Naive B cell (primary cell): ENCODE measurements at regions not wholly inside any gene's neighbourhood (a gene's known extent, or its start where the extent isn't known, plus 50 kb on each side); places are given as distances from the start of the nearest gene placed in this dataset.
A peak's percentile ranks its signal among the peaks of the same experiment; 100 is the strongest.
"Not testable (repeated sequence)": the region's sequence is repeated elsewhere in the genome, so short reads cannot be mapped to it uniquely, and the experiment has no call there.

Experiments used
- ATAC-seq, 2 donors: fragments of 150-1000 bp; cut with Tn5 transposase; 2 replicates each; pipeline ENCODE4 v1.10.0; 2021; ENCODE audit warnings: low read depth in 2 of 2, mild to moderate bottlenecking in 2 of 2, moderate library complexity in 2 of 2
- DNase-seq: peaks from one replicate; pipeline ENCODE4 v3.0.0; 2022
- H3K27ac Mint-ChIP-seq, 6 donors: one replicate each; pipeline ENCODE4 v1.8.0; 2020 to 2022; ENCODE audit warnings: mild to moderate bottlenecking in 6 of 6, mixed read lengths in 6 of 6, moderate library complexity in 5 of 6, inconsistent platforms in 2 of 6
- H3K27me3 Mint-ChIP-seq, 3 donors: one replicate each; pipeline ENCODE4 v1.8.0; 2021 to 2022; ENCODE audit warnings: mixed read lengths in 3 of 3, mild to moderate bottlenecking in 1 of 3
- H3K36me3 Mint-ChIP-seq, 2 donors: one replicate each; pipeline ENCODE4 v1.8.0; 2020 to 2022; ENCODE audit warnings: mixed read lengths in 2 of 2, inconsistent platforms in 1 of 2, mild to moderate bottlenecking in 1 of 2
- H3K4me1 Mint-ChIP-seq, 3 donors: one replicate each; pipeline ENCODE4 v1.8.0; 2020 to 2022; ENCODE audit warnings: mixed read lengths in 3 of 3, inconsistent platforms in 1 of 3, mild to moderate bottlenecking in 1 of 3, moderate library complexity in 1 of 3
- H3K4me3 Mint-ChIP-seq, 8 donors: one replicate each; pipeline ENCODE4 v1.8.0; 2020 to 2022; ENCODE audit warnings: mild to moderate bottlenecking in 8 of 8, mixed read lengths in 8 of 8, moderate library complexity in 8 of 8, inconsistent platforms in 2 of 8
- H3K9me3 Mint-ChIP-seq, 7 donors: one replicate each; pipeline ENCODE4 v1.8.0; 2020 to 2022; ENCODE audit warnings: mixed read lengths in 7 of 7, mild to moderate bottlenecking in 5 of 7, inconsistent platforms in 2 of 7, moderate library complexity in 1 of 7

DNA sequence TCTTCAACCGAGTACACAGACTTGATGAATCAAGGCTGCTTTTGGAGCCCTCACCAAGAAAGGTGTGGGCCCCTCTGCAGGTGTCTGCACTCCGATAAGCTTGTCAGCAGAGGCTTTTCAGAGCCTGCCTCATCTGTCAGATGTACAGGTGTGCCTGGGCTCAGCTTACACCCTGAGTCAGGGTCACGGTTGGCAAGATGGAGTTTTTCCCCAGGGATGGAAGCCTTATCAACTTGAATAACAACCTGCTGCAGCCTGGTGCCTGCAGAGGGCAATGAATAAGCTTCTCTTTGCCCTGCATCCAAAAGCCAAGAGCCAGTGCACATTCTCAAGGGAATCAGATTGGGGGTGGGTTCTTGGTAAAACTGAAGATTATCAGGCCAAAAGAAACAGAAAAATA lies 427.1 kb downstream of the CD83 start:
- no peaks in the 10 kb centered on the region for H3K9me3 Mint-ChIP-seq

DNA sequence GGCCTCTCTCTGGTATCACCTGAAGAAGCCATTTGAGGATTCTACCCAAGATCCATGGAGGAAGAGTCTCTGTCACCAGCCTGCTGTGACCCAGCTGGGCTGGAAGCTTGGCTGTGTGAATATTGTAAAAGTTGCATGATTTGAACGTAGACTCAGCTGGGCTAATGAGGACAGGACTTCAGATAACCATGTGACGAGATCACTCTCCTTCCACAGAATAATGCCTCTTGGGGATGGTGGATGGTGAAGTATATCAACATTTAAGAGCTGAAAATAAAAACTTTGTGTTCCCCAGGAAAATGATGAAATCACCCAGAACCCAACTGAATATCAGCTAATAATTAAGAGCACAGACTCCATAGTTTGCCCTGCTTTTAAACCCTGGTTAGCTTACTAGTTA lies 427.9 kb downstream of the CD83 start:
- peaks cover 0 to 5% of the 10 kb centered on the region in 2 donors for H3K36me3 Mint-ChIP-seq
- DNase-seq (no peak), ATAC-seq (no peak)
- peaks cover 24 to 46% (median 32%) of the 10 kb centered on the region in 3 donors for H3K4me1 Mint-ChIP-seq
- no peak overlapping the region for H3K4me3 Mint-ChIP-seq
- H3K9me3 Mint-ChIP-seq: no peaks in the 10 kb centered on the region
- H3K27ac Mint-ChIP-seq: peak overlapping the region in 2 of 6 donors; percentile 1 to 61
- no peaks in the 10 kb centered on the region for H3K27me3 Mint-ChIP-seq

More for the DNA sequence above, 427.1 kb downstream of the CD83 start:
- Mint-ChIP-seq H3K4me1 (peaks cover 22 to 42% (median 32%) of the 10 kb centered on the region in 3 donors), H3K4me3 (no peak overlapping the region), H3K27me3 (no peaks in the 10 kb centered on the region), H3K27ac (peak overlapping the region in 1 of 6 donors; percentile 75), H3K36me3 (peaks cover 0 to 5% of the 10 kb centered on the region in 2 donors)
- ATAC-seq: no peak
- no peak for DNase-seq

DNA sequence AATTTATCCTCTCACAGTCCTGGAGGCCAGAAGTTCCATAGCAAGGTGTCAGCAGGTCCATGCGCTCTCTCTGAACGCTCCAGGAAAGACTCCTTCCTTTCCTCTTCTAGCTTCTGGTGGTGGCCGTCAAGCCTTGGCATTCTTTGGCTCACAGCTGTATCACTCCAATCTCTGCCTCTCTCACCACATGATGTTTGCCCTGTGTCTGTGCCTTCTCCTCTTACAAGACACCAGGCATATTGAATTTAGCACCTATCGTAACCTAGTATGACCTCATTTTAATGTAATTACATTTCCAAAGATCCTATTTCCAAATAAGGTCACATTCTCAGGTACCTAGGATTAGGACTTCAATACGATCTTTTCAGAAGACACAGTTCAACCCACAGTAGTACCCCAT lies 428.5 kb downstream of the CD83 start:
- Mint-ChIP-seq H3K4me3 (no peak overlapping the region), H3K27me3 (no peaks in the 10 kb centered on the region), H3K4me1 (peaks cover 24 to 50% (median 32%) of the 10 kb centered on the region in 3 donors), H3K36me3 (peaks cover 0 to 5% of the 10 kb centered on the region in 2 donors), H3K9me3 (no peaks in the 10 kb centered on the region), H3K27ac (peak overlapping the region in 4 of 6 donors; percentile 1 to 61 (median 12))
- no peak for DNase-seq
- ATAC-seq: no peak

DNA sequence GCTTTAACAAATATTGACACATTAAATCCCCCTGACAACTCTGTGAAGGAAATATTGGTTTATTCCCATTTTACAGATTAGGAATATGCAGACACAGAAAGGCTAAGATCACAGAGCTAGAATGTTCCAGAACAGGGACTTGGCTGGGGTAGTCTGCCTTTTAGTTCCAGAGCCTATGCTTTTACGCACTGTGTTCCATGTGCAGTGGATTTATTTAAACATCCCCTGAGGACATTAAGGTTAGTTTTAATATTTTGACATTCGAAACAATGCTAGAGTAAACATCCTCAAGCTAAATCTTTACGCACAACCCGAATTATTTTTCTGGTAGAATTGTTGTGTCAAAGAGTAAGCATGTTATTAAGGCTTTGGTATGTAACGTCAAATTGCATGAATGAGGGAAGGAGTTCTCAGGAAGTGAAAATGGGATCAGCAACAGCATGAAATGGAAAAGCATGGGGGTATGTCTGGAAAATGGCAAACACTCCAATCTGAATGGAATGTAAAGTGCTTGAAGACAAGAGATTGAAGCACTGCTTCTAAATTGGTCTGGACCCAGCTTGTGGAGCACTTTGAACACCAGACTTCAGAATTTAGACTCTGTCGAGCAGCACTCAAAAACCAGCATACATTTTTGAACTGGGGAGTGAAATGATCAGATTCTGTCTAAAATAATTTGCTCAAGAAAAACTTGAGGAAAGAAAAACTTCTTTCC lies 429.9 kb downstream of the CD83 start:
- peaks cover 19 to 36% (median 20%) of the 10 kb centered on the region in 3 donors for H3K4me1 Mint-ChIP-seq
- no peak for ATAC-seq
- H3K36me3 Mint-ChIP-seq: peaks cover 0 to 5% of the 10 kb centered on the region in 2 donors
- no peak overlapping the region for H3K4me3 Mint-ChIP-seq
- no peak for DNase-seq
- H3K27me3 Mint-ChIP-seq: no peaks in the 10 kb centered on the region
- H3K9me3 Mint-ChIP-seq: no peaks in the 10 kb centered on the region
- no peak overlapping the region for H3K27ac Mint-ChIP-seq

DNA sequence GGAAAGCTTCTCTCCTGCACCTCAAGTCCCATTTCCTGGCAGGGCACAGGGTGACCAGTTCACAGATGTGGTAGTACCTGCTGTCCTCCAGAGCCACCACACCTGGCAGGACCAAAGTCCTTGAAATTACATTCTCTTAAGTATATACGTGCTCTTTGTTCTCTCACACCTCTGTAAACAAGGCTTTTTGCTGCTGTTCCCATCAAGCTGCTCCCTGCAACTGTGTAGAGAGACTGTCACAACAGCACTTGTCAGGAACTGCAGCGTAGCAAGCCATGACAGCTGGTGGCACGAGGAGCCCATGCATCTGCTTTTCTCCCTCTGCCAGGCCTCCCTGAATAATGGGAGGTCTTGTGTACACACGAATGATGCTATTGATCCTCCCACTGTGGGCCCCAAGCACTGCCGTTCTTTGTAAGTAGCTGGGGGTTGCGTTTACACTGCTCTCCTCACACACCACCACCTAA lies 431.8 kb downstream of the CD83 start:
- no peak for DNase-seq
- ATAC-seq: no peak
- peak overlapping the region in 1 of 8 donors; percentile 55 for H3K4me3 Mint-ChIP-seq
- H3K27me3 Mint-ChIP-seq: no peaks in the 10 kb centered on the region
- peaks cover 6 to 17% (median 9%) of the 10 kb centered on the region in 3 donors for H3K4me1 Mint-ChIP-seq
- H3K27ac Mint-ChIP-seq: peak overlapping the region in 1 of 6 donors; percentile 34
- H3K36me3 Mint-ChIP-seq: peaks cover 0 to 5% of the 10 kb centered on the region in 2 donors
- no peaks in the 10 kb centered on the region for H3K9me3 Mint-ChIP-seq

DNA sequence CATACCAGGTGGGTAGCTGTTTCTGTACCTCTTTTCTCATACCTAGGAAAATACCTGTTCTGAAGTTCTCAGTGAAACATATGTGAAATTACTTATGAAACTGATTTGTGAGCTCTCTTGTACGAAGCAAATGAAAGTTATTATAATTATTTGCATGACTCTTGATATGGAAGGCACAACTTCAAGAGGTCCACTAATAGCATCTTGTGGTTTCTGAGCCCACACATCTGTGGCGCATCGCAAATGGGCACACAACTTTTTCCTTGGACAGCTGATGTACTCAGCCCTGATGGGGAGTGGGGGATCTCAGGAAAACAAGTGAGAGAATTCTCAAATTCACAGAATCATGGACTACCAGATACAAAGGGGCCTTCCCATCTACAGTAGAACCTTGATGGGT lies 432.3 kb downstream of the CD83 start:
- no peak for ATAC-seq

DNA sequence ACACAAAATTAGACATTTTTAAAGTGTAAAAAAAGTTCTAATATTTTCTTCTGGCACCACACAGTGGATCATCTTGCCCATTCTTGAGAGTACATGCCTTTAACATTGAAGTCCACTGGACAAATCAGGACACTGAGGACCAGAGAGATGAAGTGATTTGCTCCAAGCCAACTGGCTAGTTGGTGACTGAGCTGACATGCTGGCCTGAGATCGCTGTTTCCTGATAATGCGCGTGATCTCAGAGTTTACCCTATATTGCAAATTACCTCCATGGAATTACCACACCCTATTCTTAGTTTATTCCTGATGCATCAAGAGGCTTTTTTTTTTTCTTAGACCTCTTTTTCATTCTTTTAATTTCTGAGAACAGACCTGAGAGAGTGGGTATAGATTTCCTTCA lies 432.8 kb downstream of the CD83 start:
- Mint-ChIP-seq H3K27ac (peak overlapping the region in 1 of 6 donors; percentile 44), H3K36me3 (peaks cover 0 to 5% of the 10 kb centered on the region in 2 donors), H3K27me3 (no peaks in the 10 kb centered on the region), H3K4me1 (peaks cover 5 to 16% (median 10%) of the 10 kb centered on the region in 3 donors), H3K9me3 (no peaks in the 10 kb centered on the region), H3K4me3 (no peak overlapping the region)
- no peak for DNase-seq
- no peak for ATAC-seq

More for the DNA sequence above, 432.3 kb downstream of the CD83 start:
- Mint-ChIP-seq H3K27me3 (no peaks in the 10 kb centered on the region), H3K27ac (no peak overlapping the region), H3K9me3 (no peaks in the 10 kb centered on the region), H3K36me3 (peaks cover 0 to 5% of the 10 kb centered on the region in 2 donors), H3K4me3 (peak overlapping the region in 1 of 8 donors; percentile 40), H3K4me1 (peaks cover under 1 to 12% (median 9%) of the 10 kb centered on the region in 3 donors)
- DNase-seq: no peak

DNA sequence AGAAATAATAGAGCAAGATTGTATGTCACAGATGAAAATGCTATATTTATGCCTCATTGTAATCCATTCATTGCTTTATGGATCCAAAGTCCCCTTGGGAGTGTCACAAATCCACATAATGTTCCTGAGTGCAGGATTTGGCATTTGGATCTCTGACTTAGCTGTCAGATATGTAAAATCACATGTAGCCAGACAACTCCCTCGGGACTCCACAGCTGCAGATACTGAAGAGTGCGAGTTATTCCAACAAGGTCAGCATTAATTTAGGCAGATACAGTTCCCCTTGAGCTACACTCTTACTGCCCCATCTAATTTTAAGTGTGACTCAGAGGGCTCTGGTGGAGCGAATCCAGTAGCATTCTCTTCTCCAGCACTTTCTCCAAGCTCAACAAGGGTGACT lies 433.2 kb downstream of the CD83 start:
- DNase-seq (no peak), ATAC-seq (no peak)
- no peaks in the 10 kb centered on the region for H3K9me3 Mint-ChIP-seq

DNA sequence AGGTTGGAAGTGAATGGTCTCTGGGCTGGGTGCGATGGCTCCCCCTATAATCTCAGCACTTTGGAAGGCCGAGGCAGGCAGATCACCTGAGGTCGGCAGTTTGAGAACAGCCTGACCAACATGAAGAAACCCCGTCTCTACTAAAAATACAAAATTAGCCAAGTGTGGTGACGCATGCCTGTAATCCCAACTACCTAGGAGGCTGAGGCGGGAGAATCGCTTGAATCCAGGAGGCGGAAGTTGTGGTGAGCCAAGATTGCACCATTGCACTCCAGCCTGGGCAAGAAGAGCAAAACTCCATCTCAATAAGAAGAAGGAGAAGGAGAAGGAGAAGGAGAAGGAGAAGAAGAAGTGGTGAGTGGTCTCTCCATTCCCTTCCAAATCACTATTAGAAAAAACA lies 434.0 kb downstream of the CD83 start:
- not testable (repeated sequence) for H3K9me3 Mint-ChIP-seq, H3K36me3 Mint-ChIP-seq, H3K4me3 Mint-ChIP-seq, ATAC-seq, H3K27me3 Mint-ChIP-seq, DNase-seq
- Mint-ChIP-seq H3K4me1 (peaks cover 14 to 25% (median 18%) of the 10 kb centered on the region in 3 donors), H3K27ac (peak overlapping the region in 1 of 6 donors; percentile 87)

More for the DNA sequence above, 433.2 kb downstream of the CD83 start:
- peak overlapping the region in 1 of 8 donors; percentile 23 for H3K4me3 Mint-ChIP-seq
- peaks cover 9 to 20% (median 14%) of the 10 kb centered on the region in 3 donors for H3K4me1 Mint-ChIP-seq
- no peaks in the 10 kb centered on the region for H3K27me3 Mint-ChIP-seq
- no peak overlapping the region for H3K27ac Mint-ChIP-seq
- H3K36me3 Mint-ChIP-seq: peaks cover 0 to 5% of the 10 kb centered on the region in 2 donors

DNA sequence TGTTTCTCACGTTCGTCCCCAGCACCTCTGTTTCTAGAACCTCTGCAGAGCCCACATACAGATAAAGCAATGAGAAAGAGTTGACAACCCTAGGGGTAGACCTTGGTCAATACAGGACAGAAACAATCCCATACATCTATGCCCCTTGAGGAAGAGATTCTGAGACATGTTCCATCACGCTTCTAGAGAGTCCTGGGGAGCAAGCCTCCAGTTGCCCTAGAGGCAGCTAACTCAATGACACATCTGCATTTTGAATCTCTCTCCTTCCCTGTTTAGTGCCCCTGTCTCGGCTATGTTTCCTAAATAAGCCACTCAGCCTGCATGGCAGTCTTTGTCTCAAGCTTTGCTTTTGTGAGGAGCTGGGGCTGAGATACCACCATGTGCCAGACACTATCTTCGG lies 435.3 kb downstream of the CD83 start:
- H3K27ac Mint-ChIP-seq: peak overlapping the region in 2 of 6 donors; percentile 6 to 23
- no peaks in the 10 kb centered on the region for H3K27me3 Mint-ChIP-seq
- no peak for ATAC-seq

DNA sequence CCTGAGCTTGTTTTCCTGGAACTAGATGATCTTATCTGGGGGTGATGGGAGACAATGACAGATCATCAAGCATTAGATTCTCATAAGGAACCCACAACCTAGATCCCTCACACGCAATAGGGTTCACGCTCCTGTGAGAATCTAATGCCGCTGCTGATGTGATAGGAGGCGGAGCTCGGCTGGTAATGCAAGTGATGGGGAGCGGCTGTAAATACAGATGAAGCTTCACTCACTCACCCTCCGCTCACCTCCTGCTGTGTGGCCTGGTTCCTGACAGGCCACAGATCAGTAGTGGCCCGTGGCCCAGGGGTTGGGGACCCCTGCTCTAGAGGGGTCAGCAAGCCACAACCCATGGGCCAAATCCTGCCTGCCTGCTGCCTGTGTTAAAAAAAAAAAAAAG lies 435.9 kb downstream of the CD83 start:
- Mint-ChIP-seq H3K36me3 (no peaks in the 10 kb centered on the region), H3K4me3 (no peak overlapping the region), H3K27me3 (no peaks in the 10 kb centered on the region), H3K9me3 (no peaks in the 10 kb centered on the region), H3K27ac (peak overlapping the region in 2 of 6 donors; percentile 19 to 74), H3K4me1 (peaks cover 14 to 25% (median 18%) of the 10 kb centered on the region in 3 donors)
- DNase-seq: no peak
- ATAC-seq: no peak

More for the DNA sequence above, 435.3 kb downstream of the CD83 start:
- H3K9me3 Mint-ChIP-seq: no peaks in the 10 kb centered on the region
- no peak for DNase-seq
- H3K36me3 Mint-ChIP-seq: no peaks in the 10 kb centered on the region
- H3K4me3 Mint-ChIP-seq: no peak overlapping the region
- peaks cover 14 to 25% (median 18%) of the 10 kb centered on the region in 3 donors for H3K4me1 Mint-ChIP-seq

DNA sequence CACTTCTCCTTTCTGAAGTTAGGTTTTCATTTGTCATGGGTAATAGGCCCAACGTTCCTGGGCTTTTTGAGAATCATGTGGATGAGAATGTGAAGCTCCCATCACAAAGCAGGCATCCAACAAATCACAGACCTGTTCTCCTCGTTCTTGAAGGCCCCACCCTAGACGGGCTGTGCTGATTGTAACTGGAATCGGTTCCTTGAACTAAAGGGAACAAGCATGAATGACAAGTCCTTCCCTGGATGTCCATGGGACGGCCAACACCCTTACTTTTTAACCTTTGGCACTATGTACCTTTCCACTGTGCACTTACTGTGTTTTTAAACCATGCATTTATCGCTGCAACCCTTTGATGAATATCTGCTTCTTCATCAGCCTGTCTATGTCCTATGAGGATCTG lies 438.2 kb downstream of the CD83 start:
- Mint-ChIP-seq H3K27me3 (no peaks in the 10 kb centered on the region), H3K4me1 (peaks cover 13 to 23% (median 14%) of the 10 kb centered on the region in 3 donors), H3K27ac (peak overlapping the region in 3 of 6 donors; percentile 6 to 43 (median 22)), H3K36me3 (peaks cover 0 to 5% of the 10 kb centered on the region in 2 donors), H3K4me3 (no peak overlapping the region), H3K9me3 (peaks cover 0 to under 1% (median 0%) of the 10 kb centered on the region in 7 donors)
- ATAC-seq: no peak
- no peak for DNase-seq

DNA sequence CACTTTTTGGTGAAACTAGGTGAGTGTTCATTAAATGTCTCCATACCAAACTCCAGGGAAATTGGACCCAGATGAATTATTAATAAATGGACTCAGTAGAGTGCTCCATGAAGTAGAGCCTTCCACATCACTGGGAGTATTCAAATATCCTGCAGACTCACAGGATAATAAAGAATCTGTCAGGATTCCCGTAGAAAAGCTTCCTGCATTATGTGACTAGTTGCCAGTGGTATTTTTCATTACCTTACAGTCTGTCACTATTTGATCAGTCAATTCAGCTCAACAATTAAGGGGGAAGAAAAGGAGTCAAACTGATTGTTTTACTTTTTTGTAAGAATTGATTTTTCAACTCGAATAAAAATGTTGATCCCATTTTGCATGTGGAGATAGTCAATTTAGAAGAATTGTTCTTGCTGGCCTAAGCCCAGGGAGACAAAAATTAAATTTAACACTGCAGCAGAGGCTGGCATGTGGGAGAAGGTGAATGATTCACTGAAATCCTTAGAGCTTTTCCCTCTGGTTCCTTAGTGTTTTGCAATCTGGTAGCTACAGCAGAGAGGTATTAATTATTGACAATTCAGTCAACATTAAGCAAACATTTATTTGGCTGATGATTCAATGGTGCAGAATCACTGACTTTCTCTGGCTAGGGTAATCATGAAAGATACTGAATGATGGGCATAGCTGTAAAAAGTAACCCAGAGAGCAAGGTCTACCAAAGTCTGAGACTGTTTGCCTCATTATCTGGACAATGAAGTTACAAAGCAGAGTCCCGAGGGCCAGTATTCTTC lies 442.4 kb downstream of the CD83 start:
- no peak for ATAC-seq
- Mint-ChIP-seq H3K4me3 (no peak overlapping the region), H3K9me3 (peaks cover 4 to 13% (median 7%) of the 10 kb centered on the region in 7 donors), H3K27me3 (no peaks in the 10 kb centered on the region), H3K27ac (peak overlapping the region in 1 of 6 donors; percentile 60), H3K36me3 (peaks cover 13 to 14% of the 10 kb centered on the region in 2 donors), H3K4me1 (peaks cover 13 to 34% (median 27%) of the 10 kb centered on the region in 3 donors)
- no peak for DNase-seq
